Stimulated activated CD4-positive, alpha-beta T cell treated with anti-CD3 and anti-CD28 coated beads, TNF-alpha, amount 100 ng/mL, for 24 hours (primary cell): ENCODE measurements at regions not wholly inside any gene's neighbourhood (a gene's known extent, or its start where the extent isn't known, plus 50 kb on each side); places are given as distances from the start of the nearest gene placed in this dataset.
"Not testable (repeated sequence)": the region's sequence is repeated elsewhere in the genome, so short reads cannot be mapped to it uniquely, and the experiment has no call there.

ENCODE experiments used
- DNase-seq, 3 experiments: peaks; one replicate each; pipeline ENCODE4 v3.0.0-alpha.2; 2020; ENCODE audit warnings: low read depth in 3 of 3

DNA sequence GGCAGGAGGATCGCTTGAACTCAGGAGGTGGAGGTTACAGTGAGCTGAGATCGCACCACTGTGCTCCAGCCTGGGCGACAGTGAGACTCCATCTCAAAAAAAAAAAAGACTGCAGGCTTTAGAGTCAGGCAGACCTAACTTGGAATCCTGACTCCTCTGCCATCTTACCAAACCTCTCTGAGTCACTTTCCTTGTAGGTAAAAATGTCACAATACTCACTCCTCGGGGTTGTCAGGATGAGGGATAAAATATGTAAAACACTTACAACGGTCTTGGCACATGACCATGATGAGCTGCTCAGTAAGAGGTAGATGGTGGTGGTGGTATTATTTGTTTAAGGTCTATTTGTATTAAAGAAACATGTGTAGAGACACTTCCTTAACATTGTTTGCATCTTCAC lies 154.1 kb upstream of the PDE1C start:
- DNase-seq: no peak

DNA sequence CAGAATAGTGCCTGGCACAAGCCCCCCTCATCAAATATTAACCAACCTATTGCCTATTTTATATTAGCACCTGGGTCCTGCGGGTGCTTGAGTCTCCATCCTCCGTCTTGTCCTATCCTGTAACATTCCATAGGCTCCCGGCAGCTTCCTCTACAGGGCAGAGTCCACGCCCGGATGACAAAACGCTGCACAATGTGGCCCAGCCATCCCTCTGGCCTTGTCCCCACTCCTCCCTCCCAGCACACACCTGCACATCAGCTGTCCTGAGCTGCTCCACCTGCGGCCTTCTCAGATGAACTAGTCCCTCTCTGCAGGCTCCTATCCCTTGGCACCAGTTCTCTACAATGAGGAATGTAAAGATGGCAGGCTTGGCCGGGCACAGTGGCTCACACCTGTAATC lies 153.5 kb upstream of the PDE1C start:
- no peak for DNase-seq

DNA sequence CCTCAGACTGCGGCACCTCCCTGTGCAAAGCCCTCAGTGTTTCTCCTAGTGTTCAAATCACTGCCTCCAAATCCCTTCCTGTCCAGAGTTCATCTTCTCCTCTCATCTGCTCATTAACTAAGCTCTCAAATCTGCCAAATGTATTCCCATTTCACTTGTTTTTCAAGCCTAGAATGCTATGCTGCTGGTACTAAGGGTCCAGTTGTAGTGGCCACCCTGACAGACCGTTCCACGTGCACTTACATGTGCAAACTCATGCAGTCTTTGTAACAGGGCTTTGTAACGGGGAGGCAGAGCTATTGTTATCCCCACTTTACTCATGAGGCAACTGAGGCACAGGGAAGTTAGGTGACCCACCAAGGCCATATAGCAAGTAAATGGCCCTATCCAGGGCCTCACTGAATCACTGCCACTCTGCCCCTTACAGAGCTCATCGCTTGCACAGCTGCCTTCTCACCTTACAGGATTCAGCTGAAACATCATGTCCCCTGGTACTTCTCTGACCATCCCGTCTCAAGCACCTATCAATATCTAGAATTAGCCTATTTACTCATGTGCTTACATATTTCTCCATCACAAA lies 153.0 kb upstream of the PDE1C start:
- no peak for DNase-seq

DNA sequence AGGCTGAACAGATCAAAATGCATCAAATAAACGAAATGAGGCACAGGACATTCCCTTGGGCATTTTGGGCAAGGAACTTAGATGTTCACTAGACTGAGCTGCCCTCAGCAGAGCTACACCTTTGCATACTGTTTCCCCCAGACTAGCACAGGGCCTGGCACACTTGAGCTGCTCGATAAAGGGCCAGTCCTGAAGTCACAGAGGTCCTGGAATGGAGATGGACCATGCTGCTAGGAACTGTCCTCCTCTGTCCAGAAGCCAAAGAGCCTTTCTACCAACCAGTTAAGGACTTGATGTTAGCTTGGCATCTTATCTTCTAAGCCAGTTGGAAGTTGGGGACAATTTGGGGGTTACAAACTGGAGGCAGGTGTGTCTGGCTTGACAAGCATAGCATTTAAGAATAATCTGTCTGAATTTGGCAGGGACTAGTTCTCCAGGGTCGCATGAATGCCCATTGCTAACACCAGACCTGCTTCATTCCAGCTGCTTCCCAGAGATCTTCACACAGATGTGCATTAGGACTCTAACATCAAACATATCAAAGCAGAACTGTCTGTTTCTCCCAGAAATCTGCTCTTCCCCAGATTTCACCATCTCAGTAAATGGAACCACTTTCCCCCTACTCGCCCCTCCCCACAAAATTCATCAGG lies 152.2 kb upstream of the PDE1C start:
- no peak for DNase-seq

DNA sequence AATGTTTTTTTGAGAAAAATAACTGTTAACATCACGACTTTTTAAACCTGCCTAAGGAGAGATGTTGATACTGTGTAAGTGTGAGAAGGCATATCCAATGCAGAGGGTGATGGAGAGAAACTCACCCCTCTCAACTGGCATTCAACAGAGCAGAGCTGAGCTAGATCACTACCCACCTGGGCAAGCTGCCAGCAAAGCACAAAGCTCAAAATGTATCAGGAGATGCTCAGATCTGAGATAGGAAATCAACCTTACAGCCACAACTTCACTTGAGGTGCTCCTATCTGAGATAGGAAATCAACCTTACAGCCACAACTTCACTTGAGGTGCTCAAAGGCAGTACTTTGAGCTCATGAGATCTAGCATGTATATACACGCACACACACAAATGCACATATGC lies 151.5 kb upstream of the PDE1C start:
- DNase-seq: no peak

DNA sequence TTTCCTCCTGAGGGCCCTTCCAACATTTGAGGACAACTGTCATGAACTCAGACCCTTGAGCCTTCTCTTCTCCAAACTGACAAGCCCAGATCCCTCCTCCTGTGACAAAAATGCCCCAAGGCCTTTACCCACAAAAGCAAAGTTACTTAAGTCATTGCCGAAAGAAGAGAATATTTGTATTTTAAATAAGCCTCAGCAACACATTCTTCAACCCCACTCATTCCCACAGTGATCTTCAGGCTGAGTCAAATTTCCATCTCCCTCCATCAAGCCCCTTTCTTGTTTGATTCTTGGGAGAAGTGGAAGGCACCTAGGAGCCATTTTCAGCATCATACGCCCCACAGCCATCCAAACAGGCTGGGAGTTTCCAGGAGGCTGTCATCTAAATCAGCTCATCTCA lies 150.8 kb upstream of the PDE1C start:
- DNase-seq: no peak

DNA sequence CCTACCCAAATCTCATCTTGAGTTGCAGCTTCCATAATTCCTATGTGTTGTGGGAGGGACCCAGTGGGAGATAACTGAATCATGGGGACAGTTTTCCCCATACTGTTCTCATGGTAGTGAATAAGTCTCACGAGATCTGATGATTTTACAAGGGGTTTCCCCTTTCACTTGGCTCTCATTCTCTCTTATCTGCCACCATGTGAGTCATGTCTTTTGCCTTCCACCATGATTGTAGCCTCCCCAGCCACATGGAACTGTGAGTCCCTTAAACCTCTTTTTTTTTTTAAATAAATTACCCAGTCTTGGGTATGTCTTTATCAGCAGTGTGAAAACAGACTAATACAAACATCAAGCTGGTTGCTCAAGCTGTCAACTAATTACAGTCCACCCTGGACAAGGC lies 149.6 kb upstream of the PDE1C start:
- DNase-seq: not testable (repeated sequence)

DNA sequence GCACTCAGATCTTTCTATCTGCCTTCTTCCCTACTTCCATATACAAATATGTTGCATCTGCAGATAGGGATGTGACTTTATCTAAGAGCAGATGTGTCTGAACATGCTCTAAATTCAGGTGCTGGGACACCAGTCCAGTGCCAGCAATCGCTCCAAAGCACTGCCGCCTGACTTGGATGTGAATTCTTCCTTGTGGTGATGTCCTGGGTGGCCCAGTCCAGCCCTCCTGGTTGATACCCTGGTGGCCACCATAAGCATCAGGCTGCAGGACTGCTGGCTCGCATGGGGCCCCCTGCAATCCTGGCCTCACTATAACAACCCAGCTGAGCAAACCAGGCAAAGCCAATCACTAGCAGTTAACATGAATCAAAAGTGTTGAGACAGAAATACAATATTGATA lies 149.2 kb upstream of the PDE1C start:
- no peak for DNase-seq

DNA sequence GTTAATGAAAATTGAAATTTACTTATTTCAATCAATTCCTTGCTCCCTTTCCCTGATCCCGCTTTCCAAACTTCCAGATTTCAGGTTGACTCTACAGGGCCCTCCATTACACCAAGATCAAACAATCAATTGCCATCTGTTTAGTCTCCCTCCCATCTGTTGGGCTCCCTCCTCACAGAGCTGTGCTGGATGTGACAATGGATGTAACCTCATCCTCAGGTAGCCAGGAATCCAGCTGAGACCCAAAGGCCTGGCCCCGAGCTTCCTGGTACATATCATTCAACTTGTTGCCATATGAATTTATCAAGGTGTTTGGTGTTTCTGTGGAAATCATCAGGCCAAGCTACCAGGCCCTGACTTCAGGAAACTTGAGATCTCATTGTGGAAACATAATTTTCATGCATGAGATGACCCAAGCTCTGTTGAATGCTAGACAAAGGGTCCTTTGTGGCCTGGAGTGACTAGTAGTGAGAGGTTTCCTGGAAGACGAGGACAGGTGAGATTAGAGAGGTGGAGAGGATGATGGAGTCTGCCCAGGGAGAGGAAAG lies 148.6 kb upstream of the PDE1C start:
- no peak for DNase-seq

DNA sequence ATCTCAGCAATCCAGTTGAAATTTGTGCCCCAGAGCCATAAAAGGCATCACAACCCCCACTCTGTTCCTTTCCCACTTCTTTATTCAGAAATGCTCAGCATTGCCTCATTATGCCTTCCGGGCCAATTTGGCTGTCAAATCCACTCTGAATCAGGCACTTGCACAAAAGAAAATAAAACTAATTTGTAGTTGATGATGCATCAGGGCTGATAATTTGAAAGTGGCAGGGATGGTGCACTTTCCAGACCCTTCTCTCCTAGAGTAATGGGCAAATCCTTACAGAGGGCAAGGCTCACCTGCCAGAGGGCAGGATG lies 147.9 kb upstream of the PDE1C start:
- no peak for DNase-seq

DNA sequence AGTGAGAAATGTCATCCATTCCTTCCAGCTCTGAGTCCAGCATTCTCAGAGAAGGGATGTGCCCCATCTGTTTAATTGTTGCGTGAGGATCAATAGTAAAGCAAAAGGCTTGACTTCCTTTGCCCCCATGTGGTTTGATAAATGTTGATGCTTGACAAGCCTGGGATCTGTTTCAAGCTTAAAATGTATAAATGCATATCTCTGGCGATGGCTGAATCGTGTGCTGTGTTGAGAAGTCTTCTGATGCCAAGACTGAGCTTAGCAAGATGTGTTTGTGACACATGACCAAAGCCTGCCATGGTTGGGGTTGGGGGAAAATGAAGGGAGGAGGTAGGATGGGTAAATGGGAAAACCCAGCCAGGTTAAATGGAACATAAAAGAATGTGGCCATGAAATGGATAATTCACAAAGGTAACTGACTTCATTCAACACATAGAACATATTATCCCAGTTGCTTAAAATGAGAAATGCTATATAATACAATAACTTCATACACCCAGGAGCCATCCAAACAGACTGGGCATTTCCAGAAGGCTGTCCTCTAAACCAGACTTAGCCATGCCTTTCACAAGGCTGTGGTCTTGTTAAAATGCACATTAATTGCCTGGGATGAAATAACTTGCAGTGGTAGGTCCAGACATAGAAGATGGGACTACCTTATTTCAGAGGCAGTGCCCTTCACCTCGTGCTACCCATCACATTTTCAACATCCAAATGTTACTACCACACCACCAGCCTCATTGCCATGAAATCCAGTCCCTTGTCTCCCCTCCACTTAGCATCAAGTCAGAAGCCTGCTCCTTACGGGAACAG lies 147.3 kb upstream of the PDE1C start:
- no peak for DNase-seq

DNA sequence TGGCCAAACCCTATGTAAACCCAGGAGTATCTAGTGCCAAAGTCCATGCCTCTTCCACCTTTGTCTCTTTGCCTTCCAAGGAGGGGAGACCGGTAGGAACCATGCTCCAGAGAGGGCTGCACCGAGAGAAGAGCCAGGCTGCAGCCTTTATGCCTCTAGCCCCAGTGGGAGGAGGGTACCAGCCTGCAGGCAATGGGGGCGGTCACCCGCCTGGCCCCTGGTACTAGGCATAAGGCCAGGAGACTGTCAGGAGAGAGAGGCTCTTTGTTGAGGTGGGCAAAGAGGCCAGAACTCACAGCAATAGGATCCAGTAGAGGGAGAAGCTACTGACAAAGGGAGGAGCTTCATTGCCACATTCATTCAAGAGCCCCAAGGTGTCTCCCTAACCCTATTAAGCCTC lies 146.6 kb upstream of the PDE1C start:
- DNase-seq: no peak

DNA sequence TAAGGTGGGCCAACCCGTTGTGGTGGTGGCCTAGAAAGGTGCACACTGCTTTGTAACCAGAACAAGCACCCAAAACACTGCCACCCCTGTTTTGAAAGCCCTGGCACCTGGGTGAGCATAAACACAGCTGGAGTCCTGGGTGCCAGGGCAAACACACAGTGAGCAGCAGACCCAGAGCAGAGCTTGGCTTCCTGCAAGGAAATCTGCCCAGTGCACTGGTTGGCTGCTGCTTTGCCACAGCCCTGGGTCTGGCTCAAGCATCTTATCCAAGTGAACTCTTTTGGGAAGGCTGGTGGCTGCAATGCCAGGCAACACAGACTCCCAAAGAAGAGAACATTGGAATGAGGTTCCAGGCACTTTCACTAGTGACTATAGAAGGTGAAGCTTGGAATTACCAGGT lies 145.5 kb upstream of the PDE1C start:
- DNase-seq: no peak

DNA sequence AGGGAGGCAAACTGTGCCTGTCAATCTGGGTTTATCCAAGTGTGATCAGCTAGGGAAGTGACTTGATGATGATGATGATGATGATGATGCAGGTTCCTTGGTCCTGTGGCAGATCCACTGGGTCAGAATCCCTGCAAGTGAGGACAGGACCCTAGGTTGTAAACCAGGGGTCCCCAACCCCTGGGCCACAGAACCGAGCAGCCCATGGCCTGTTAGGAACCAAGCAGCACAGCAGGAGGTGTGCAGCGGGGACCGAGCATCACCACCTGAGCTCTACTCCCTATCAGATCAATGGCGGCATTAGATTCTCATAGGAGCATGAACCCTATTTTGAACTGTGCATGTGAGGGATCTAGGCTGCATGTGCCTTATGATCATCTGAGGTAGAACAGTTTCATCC lies 144.7 kb upstream of the PDE1C start:
- no peak for DNase-seq

DNA sequence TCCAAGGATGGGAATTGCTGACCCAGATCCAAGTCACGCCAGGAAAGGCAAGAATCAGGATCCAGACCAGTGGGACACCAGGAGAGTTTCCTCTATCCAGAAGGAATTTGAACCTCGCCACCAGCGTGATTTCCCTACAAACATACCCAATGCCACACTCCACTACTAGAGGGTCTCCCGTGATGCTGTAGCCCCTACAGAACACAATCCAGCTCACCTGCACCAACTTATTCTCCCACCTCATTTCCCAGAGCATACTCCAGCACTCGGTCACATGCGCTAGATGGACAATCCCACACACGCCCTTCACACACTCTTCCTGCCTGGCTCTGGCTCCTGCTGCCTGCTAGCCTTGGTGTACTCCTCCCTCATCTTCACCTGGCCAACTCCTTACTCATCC lies 142.1 kb upstream of the PDE1C start:
- no peak for DNase-seq

DNA sequence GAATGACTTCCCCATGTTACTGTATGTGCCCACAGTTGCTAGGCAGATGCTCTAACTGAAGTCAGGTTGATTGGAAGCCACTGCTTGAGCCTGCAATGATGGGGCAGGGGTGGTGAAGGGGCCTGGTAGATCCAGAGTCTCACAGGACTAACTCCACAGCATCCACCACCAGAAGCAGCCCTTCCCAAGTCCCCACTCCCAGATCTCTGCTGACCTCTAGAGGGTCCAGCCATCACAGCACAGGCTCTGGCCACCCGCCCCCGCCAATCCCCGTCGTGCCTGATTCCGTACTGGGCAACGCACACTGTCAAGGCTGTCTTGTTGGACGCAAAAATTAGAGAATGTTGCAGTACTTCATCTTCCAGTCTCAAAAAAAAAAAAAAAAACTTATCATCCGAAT lies 136.8 kb upstream of the PDE1C start:
- DNase-seq: no peak

DNA sequence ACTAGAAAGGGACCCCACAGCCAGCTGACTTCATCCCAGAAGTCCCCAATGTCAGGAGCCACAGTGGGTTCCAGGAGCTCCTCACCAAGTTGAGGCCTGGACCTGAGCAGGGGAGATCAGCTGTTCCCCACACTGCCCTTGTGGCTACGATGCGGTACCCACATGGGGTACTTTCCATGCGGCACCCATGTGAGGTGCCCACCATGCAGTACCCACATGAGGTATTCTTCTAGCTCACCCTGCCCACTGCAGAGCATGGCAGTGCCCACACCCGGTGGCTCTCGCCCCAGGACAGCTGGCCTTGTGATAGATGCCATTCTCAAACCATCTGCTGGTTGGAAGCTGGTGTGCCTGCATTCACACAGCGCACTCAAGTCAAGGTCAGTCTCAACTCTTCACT lies 136.3 kb upstream of the PDE1C start:
- DNase-seq: no peak

DNA sequence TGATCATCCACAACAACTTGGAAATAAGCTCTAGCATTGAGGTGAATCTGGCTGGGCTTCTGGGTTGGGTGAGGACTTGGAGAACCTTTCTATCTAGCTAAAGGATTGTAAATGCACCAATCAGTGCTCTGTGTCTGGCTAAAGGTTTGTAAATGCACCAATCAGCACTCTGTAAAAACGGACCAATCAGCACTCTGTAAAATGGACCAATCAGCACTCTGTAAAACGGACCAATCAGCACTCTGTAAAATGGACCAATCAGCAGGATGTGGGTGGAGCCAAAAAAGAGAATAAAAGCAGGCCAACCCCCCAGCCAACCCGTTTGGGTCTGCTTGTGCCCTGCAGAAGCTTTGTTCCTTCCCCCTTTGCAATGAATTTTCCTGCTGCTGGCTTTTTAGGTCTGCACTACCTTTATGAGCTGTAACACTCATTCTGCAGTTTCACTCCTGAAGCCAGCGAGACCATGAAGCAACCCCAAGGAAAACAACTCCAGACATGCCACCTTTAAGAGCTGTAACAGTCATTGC lies 135.2 kb upstream of the PDE1C start:
- DNase-seq: not testable (repeated sequence)

DNA sequence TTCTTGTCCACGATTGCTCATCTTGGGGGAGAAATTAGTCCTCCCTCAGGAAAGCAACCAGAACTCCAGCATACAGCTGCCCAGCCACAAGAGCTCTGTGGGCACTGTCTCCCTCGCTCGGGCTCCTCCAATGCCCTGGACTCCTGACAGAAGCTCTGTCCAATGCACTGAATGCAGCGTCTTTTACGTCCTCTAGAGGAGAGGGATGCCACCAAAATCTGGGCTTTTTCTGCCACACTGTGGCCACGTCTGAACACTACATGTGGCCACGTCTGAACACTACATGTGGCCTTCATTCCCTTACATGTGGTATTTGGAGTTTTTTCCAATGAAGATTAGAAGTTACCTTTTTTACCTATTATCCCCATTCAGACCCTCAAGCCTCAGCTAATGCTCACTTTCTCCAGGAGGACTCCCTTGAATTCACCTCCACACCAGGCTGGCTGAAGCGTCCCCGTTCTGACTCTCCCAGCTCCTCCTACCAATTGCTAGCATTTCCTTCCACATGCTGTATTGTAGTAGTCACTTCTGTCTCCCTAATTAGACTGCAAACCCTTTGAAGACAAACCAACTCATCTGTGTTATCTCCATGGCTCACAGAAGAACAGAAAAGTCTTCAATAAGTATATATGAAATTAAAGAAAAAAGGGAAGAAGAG lies 134.3 kb upstream of the PDE1C start:
- DNase-seq: no peak

DNA sequence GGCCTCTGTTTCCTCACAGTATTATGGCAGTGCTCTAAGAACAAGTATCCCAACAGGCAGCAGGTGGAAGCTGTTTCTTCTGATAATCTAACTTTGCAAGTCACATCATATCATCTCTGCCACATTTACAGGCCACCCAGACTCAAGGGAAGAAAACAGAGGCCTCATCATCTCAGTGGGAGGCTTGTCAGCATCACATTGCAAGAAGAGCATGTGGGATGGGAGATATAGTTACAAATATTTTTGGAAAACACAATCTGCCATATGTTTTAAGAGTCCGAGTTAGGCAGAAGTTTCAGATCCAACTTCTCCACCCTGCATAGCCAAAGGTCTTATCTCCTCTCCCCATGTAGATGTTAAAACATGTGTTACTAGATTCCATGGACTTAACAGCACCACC lies 130.4 kb upstream of the PDE1C start:
- no peak for DNase-seq

DNA sequence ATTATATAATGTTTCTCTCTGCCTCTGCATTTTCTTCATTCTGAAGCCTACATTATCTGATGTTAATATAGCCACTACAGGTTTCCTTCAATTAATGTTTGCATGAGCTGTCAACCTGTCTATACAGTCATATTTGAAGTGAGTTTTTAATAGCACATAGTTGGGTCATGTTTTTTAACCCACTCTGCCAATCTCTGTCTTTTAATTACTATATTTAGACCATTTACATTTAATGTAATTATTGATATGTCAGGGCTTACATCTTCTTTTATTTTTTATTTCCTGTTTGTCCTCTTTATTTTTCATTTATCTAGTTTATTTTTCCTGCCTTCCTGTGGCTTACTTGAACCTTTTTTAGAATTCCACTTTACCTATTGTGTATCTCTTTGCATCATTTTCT lies 124.3 kb upstream of the PDE1C start:
- DNase-seq: no peak

DNA sequence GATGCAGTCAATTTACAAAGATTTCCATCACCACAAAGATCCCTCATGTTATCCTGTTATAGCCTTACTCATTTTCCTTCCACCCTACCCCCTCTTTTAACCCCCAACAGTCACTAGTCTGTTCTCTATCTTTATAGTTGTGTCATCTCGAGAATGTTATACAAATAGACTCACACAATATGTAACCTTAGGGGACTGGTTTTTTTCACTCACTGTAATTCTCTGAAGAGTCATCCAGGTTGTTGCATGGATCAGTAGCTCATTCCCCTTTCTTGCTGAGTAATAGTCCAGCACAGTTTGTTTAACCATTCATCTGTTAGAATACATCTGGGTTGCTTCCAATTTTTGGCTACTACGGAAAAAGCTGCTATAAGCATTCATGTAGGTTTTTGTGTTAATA lies 121.1 kb upstream of the PDE1C start:
- DNase-seq: no peak
